PFSK-1 (cell line): ENCODE measurements at regions not wholly inside any gene's neighbourhood (a gene's known extent, or its start where the extent isn't known, plus 50 kb on each side); places are given as distances from the start of the nearest gene placed in this dataset.

Experiments
- POLR2AphosphoS5 ChIP-seq: IDR thresholded peaks from 2 replicates; pipeline ENCODE4 v1.6.1; 2012; ENCODE audit warnings: low read depth, mild to moderate bottlenecking, control low read depth, low read length, moderate library complexity
- REST ChIP-seq, 2 experiments: IDR thresholded peaks; 2 replicates each; pipeline versions ENCODE4 v1.6.1 to v1.8.0; 2011 to 2012; ENCODE audit warnings: low read depth in 2 of 2, low read length in 2 of 2, control low read depth in 1 of 2, inconsistent platforms in 1 of 2, mild to moderate bottlenecking in 1 of 2, moderate library complexity in 1 of 2; ENCODE audit not compliant: insufficient read depth in 1 of 2
- SIN3A ChIP-seq: IDR thresholded peaks from 2 replicates; pipeline ENCODE4 v1.6.1; 2012; ENCODE audit warnings: mild to moderate bottlenecking, low read length, moderate library complexity, borderline replicate concordance; ENCODE audit not compliant: insufficient read depth
- TAF1 ChIP-seq: IDR thresholded peaks from 2 replicates; pipeline ENCODE4 v1.6.1; 2012; ENCODE audit warnings: low read length, control low read depth, borderline replicate concordance; ENCODE audit not compliant: insufficient read depth

DNA sequence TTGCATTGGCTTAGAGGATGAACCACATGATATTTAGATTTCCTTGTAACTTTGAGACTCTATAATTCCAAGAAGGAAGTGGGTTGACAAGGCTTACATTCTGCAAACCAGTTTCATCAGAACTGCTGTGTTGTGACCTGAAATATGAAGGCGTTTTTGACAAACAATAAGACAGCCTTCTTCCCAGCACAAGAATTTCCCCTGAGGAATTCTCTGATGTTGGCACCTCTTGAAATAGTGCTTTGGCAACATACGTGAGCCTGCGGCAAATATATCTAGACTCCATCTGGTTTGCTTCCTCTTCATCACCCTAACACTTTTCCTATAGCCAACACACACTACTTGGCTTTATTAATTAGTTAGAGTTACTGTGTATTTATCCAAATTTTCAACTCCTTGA lies 585.5 kb upstream of the SOX9 start:
- TF ChIP-seq TAF1, result no peak
- no peak for TF ChIP-seq POLR2AphosphoS5
- TF ChIP-seq REST (IDR thresholded peaks at IDR 0.05; ENCODE audit: insufficient read depth in 1 of 2, low read depth in 2 of 2, low read length in 2 of 2), result no peak
- TF ChIP-seq SIN3A, result no peak
